NB4 (cell line): ENCODE measurements at regions not wholly inside any gene's neighbourhood (a gene's known extent, or its start where the extent isn't known, plus 50 kb on each side); places are given as distances from the start of the nearest gene placed in this dataset.

Experiments
- CTCF ChIP-seq: IDR thresholded peaks from one replicate; pipeline ENCODE4 v1.5.1; 2012; ENCODE audit warnings: low read depth, low read length
- MAX ChIP-seq: IDR thresholded peaks from 2 replicates; pipeline ENCODE4 v1.6.1; 2011; ENCODE audit warnings: low read depth, low read length
- MYC ChIP-seq: IDR thresholded peaks from 2 replicates; pipeline ENCODE4 v1.6.1; 2011; ENCODE audit warnings: low read depth, low read length
- POLR2A ChIP-seq: IDR thresholded peaks from 2 replicates; pipeline ENCODE4 v1.6.1; 2011; ENCODE audit warnings: mild to moderate bottlenecking; ENCODE audit not compliant: insufficient read length; ENCODE audit errors: extremely low read depth

GRCh38 chr16:82298472-82298871 lies 128.4 kb upstream of the MPHOSPH6 start:
- no peak for TF ChIP-seq CTCF
- no peak for TF ChIP-seq POLR2A
- no peak for TF ChIP-seq MAX
- no peak for TF ChIP-seq MYC
